ENCODE measurements at regions not wholly inside any gene's neighbourhood (a gene's known extent, or its start where the extent isn't known, plus 50 kb on each side); places are given as distances from the start of the nearest gene placed in this dataset.

DNA sequence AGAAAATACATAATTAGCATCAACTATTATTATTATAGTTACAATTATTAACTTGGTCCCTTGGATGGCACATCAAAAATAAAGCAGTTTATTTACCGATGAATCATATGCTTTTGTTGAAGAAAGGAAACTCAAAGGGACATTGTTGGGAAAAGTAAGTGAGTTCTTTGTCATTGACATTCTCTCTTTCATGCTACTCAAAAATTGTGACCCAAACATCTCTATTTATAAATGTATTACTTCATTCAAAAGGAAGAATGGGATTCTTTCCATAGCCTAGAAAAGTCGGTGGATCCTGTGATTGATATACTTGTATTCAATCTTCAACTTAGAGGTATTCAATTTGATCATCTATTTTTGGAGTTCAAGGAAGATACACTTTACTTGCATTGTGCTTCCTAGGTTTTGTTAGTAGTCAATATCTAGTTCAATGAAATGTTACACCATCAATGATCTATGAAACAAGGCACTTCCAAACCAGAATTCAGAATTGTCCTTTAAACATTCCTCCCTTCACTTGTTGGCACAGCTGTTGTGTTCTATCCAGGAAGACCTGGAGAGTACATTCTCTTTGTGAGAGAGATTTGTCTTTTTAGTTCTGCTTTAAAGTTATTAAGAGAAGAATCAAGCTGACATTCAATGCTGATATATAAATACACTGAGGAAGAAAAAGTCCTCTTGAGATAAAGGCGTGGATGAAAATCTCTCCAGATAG lies 235.2 kb downstream of the TMEM26 start:
- H3K36me3 ChIP-seq (replicated peaks; ENCODE audit: insufficient read depth, low read depth) = no peaks in the 10 kb centered on the region
- 92% methylated on average over 3 of the region's 3 CpGs for WGBS (ENCODE audit: low lambda C conversion rate, missing lambda C conversion rate)

GRCh38 chr10:61215246-61215645 lies 237.9 kb downstream of the TMEM26 start:
- DNase-seq (ENCODE audit: low spot score) = no peak
- H3K4me3 ChIP-seq = no peak overlapping the region
- WGBS (ENCODE audit: low lambda C conversion rate, missing lambda C conversion rate) = 100% methylated on average over 1 of the region's 1 CpG
- no peak overlapping the region for H3K4me2 ChIP-seq
- H3K9me2 ChIP-seq (replicated peaks; ENCODE audit: insufficient read depth) = no peaks in the 10 kb centered on the region
- no peak overlapping the region for H3K27ac ChIP-seq
- no peak overlapping the region for H2AFZ ChIP-seq
- H3K27me3 ChIP-seq = no peaks in the 10 kb centered on the region
- H3K36me3 ChIP-seq (replicated peaks; ENCODE audit: insufficient read depth, low read depth) = no peaks in the 10 kb centered on the region
- H4K20me1 ChIP-seq (ENCODE audit: insufficient read depth, poor library complexity, severe bottlenecking) = no peaks in the 10 kb centered on the region
- H3K79me2 ChIP-seq = no peaks in the 10 kb centered on the region
- no peaks in the 10 kb centered on the region for H3K4me1 ChIP-seq (ENCODE audit: insufficient read depth)
- TF ChIP-seq, protein P1, sequence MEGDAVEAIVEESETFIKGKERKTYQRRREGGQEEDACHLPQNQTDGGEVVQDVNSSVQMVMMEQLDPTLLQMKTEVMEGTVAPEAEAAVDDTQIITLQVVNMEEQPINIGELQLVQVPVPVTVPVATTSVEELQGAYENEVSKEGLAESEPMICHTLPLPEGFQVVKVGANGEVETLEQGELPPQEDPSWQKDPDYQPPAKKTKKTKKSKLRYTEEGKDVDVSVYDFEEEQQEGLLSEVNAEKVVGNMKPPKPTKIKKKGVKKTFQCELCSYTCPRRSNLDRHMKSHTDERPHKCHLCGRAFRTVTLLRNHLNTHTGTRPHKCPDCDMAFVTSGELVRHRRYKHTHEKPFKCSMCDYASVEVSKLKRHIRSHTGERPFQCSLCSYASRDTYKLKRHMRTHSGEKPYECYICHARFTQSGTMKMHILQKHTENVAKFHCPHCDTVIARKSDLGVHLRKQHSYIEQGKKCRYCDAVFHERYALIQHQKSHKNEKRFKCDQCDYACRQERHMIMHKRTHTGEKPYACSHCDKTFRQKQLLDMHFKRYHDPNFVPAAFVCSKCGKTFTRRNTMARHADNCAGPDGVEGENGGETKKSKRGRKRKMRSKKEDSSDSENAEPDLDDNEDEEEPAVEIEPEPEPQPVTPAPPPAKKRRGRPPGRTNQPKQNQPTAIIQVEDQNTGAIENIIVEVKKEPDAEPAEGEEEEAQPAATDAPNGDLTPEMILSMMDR (IDR thresholded peaks at IDR 0.05; ENCODE audit: poor library complexity) = no peak
- TF ChIP-seq EZH2phosphoT487 (IDR thresholded peaks at IDR 0.05; ENCODE audit: low read depth, severe bottlenecking, unreplicated experiment) (no peak), EZH2 (IDR thresholded peaks at IDR 0.05; ENCODE audit: borderline replicate concordance) (no peak)
- no peaks in the 10 kb centered on the region for H3K9me3 ChIP-seq (ENCODE audit: low read depth)

More for the DNA sequence above, 235.2 kb downstream of the TMEM26 start:
- no peak for DNase-seq (ENCODE audit: low spot score)
- Histone ChIP-seq H3K4me1 (ENCODE audit: insufficient read depth) (no peaks in the 10 kb centered on the region), H2AFZ (no peak overlapping the region), H3K79me2 (no peaks in the 10 kb centered on the region), H3K4me2 (no peak overlapping the region), H3K27ac (no peak overlapping the region), H3K9me2 (replicated peaks; ENCODE audit: insufficient read depth) (no peaks in the 10 kb centered on the region), H3K27me3 (no peaks in the 10 kb centered on the region), H3K9me3 (ENCODE audit: low read depth) (no peaks in the 10 kb centered on the region), H4K20me1 (ENCODE audit: insufficient read depth, poor library complexity, severe bottlenecking) (no peaks in the 10 kb centered on the region), H3K4me3 (no peak overlapping the region)
- TF ChIP-seq, protein P1 (IDR thresholded peaks at IDR 0.05; ENCODE audit: poor library complexity) = no peak
- no peak for TF ChIP-seq EZH2phosphoT487 (IDR thresholded peaks at IDR 0.05; ENCODE audit: low read depth, severe bottlenecking, unreplicated experiment)
- TF ChIP-seq EZH2 (IDR thresholded peaks at IDR 0.05; ENCODE audit: borderline replicate concordance) = no peak

- no peak for DNase-seq (ENCODE audit: low spot score)
- Histone ChIP-seq H3K4me2 (no peak overlapping the region), H3K79me2 (no peaks in the 10 kb centered on the region), H3K36me3 (replicated peaks; ENCODE audit: insufficient read depth, low read depth) (no peaks in the 10 kb centered on the region), H3K9me2 (replicated peaks; ENCODE audit: insufficient read depth) (no peaks in the 10 kb centered on the region), H3K4me3 (no peak overlapping the region), H3K4me1 (ENCODE audit: insufficient read depth) (no peaks in the 10 kb centered on the region), H2AFZ (no peak overlapping the region), H3K9me3 (ENCODE audit: low read depth) (no peaks in the 10 kb centered on the region), H4K20me1 (ENCODE audit: insufficient read depth, poor library complexity, severe bottlenecking) (no peaks in the 10 kb centered on the region), H3K27ac (no peak overlapping the region), H3K27me3 (no peaks in the 10 kb centered on the region)
- WGBS (ENCODE audit: low lambda C conversion rate, missing lambda C conversion rate) = 78% methylated on average over 2 of the region's 2 CpGs
- TF ChIP-seq, protein P1 (IDR thresholded peaks at IDR 0.05; ENCODE audit: poor library complexity) = no peak
- TF ChIP-seq EZH2phosphoT487 (IDR thresholded peaks at IDR 0.05; ENCODE audit: low read depth, severe bottlenecking, unreplicated experiment) = no peak
- TF ChIP-seq EZH2 (IDR thresholded peaks at IDR 0.05; ENCODE audit: borderline replicate concordance) = no peak
Measured at GRCh38 chr10:61211468-61211867, 241.7 kb downstream of the TMEM26 start.
